Kidney (tissue), 13 donors: ENCODE measurements at regions not wholly inside any gene's neighbourhood (a gene's known extent, or its start where the extent isn't known, plus 50 kb on each side); places are given as distances from the start of the nearest gene placed in this dataset.
A peak's percentile ranks its signal among the peaks of the same experiment; 100 is the strongest.

Experiments
- DNase-seq, 5 donors: peaks; one replicate each; pipeline ENCODE4 v3.0.0-alpha.2; 2013 to 2020
- FAIRE-seq: peaks from 2 replicates; lab custom pipeline; 2012; peaks lifted over from hg19 to GRCh38; lab: Jason Lieb, UNC
- H3K27ac ChIP-seq, 2 donors: one replicate each; pipeline ENCODE4 v1.7.0; 2013; ENCODE audit warnings: low read depth in 2 of 2, low read length in 2 of 2, inconsistent platforms in 1 of 2
- H3K27me3 ChIP-seq: one replicate; pipeline ENCODE4 v1.7.1; 2013; ENCODE audit warnings: low read length, inconsistent platforms; ENCODE audit not compliant: control insufficient read depth, insufficient read depth
- H3K36me3 ChIP-seq, 3 donors: one replicate each; pipeline versions ENCODE4 v1.7.0 to v1.7.1; 2013; ENCODE audit warnings: low read length in 3 of 3, control low read depth in 1 of 3, inconsistent platforms in 1 of 3; ENCODE audit not compliant: insufficient read depth in 3 of 3, control insufficient read depth in 2 of 3
- H3K4me1 ChIP-seq, 3 donors: one replicate each; pipeline versions ENCODE4 v1.7.0 to v1.7.1; 2013; ENCODE audit warnings: low read length in 3 of 3, inconsistent platforms in 1 of 3, low read depth in 1 of 3; ENCODE audit not compliant: control insufficient read depth in 2 of 3, insufficient read depth in 2 of 3
- H3K4me3 ChIP-seq, 3 donors: one replicate each; pipeline versions ENCODE4 v1.7.0 to v1.8.1; 2013; ENCODE audit warnings: low read length in 3 of 3, control low read depth in 1 of 3, inconsistent platforms in 1 of 3
- H3K9ac ChIP-seq, 3 donors: one replicate each; pipeline versions ENCODE4 v1.7.0 to v1.7.1; 2013; ENCODE audit warnings: low read length in 3 of 3, control low read depth in 1 of 3, inconsistent platforms in 1 of 3
- H3K9me3 ChIP-seq, 3 donors: one replicate each; pipeline versions ENCODE4 v1.7.0 to v1.7.1; 2013; ENCODE audit warnings: low read length in 3 of 3, control low read depth in 1 of 3, inconsistent platforms in 1 of 3; ENCODE audit not compliant: control insufficient read depth in 2 of 3, insufficient read depth in 1 of 3
- intact Hi-C: fragments of 100-400 bp; cut with DNase I; formaldehyde crosslinking; loops from one replicate; pipeline ENCODE4 v1.11.1; 2022
- TF ChIP-seq, protein P1 (sequence below): IDR thresholded peaks from 3 replicates; pipeline ENCODE4 v1.5.1; 2012; ENCODE audit warnings: mild to moderate bottlenecking, moderate library complexity, borderline replicate concordance; ENCODE audit not compliant: insufficient read depth; ENCODE audit errors: extremely low read depth
- donor health status: control.
- donor health status: control.
- donor health status: control.
- donor health status: control.
- donor health status: control.
- donor health status: DM: yes; HTN: yes; CAD: no.
- donor health status: Normal renal cell carcinoma (clear cell type).

DNA sequence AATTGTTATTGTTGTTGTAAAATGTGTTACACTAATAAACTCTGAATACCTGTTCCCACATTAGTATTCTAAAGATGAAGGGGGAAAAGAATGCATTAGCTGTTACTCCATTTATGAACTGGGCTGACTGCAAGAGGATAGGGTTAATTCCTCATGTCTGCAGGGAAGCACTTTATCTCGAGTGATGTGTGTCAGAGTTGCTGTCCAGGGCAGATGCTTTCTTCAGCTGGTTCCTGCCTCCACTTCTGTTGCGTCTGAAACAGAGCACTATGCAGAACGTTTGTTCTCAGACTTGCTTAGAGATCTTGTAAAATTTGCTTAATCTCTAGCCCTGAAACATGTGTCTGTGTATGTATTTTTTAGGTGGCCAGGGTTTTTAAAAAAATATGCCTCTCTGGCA lies 318.8 kb downstream of the SPRY2 start:
- no peak overlapping the region for H3K4me3 ChIP-seq
- intact Hi-C loops = no loop called here
- no peaks in the 10 kb centered on the region for H3K4me1 ChIP-seq
- H3K9me3 ChIP-seq = no peaks in the 10 kb centered on the region
- H3K36me3 ChIP-seq = no peaks in the 10 kb centered on the region
- H3K27me3 ChIP-seq = no peaks in the 10 kb centered on the region
- no peak overlapping the region for H3K9ac ChIP-seq
- TF ChIP-seq, protein P1, sequence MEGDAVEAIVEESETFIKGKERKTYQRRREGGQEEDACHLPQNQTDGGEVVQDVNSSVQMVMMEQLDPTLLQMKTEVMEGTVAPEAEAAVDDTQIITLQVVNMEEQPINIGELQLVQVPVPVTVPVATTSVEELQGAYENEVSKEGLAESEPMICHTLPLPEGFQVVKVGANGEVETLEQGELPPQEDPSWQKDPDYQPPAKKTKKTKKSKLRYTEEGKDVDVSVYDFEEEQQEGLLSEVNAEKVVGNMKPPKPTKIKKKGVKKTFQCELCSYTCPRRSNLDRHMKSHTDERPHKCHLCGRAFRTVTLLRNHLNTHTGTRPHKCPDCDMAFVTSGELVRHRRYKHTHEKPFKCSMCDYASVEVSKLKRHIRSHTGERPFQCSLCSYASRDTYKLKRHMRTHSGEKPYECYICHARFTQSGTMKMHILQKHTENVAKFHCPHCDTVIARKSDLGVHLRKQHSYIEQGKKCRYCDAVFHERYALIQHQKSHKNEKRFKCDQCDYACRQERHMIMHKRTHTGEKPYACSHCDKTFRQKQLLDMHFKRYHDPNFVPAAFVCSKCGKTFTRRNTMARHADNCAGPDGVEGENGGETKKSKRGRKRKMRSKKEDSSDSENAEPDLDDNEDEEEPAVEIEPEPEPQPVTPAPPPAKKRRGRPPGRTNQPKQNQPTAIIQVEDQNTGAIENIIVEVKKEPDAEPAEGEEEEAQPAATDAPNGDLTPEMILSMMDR = no peak
- FAIRE-seq (no peak), DNase-seq (no peak)
- no peak overlapping the region for H3K27ac ChIP-seq

DNA sequence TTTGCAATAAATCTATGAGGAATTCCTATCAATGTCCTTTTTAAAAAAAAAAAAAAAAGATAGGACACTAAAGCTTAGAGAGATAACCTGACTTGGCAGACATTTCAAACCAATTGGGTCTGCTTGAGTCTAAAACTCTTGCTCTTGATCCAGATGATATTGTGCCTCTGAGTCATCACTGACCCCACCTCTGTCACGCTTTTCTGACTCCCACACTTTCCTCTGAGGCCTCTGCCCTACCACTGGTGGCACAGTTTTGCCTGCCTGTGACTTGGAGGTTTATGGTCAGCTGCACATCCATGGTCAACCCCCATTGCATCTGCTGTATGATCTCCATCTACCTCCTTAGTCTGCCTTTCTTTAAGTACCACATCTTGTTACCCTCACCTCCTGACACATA lies 328.7 kb downstream of the SPRY2 start:
- H3K4me1 ChIP-seq = peaks cover 0 to 7% (median 6%) of the 10 kb centered on the region in 3 donors
- H3K36me3 ChIP-seq = no peaks in the 10 kb centered on the region
- H3K4me3 ChIP-seq = no peak overlapping the region
- H3K9me3 ChIP-seq = no peaks in the 10 kb centered on the region
- no peaks in the 10 kb centered on the region for H3K27me3 ChIP-seq
- TF ChIP-seq, protein P1 = no peak
- no peak for FAIRE-seq
- no peak overlapping the region for H3K9ac ChIP-seq
- intact Hi-C loops = no loop called here
- H3K27ac ChIP-seq = no peak overlapping the region
- DNase-seq = peak in 1 of 5 donors; percentile 39

DNA sequence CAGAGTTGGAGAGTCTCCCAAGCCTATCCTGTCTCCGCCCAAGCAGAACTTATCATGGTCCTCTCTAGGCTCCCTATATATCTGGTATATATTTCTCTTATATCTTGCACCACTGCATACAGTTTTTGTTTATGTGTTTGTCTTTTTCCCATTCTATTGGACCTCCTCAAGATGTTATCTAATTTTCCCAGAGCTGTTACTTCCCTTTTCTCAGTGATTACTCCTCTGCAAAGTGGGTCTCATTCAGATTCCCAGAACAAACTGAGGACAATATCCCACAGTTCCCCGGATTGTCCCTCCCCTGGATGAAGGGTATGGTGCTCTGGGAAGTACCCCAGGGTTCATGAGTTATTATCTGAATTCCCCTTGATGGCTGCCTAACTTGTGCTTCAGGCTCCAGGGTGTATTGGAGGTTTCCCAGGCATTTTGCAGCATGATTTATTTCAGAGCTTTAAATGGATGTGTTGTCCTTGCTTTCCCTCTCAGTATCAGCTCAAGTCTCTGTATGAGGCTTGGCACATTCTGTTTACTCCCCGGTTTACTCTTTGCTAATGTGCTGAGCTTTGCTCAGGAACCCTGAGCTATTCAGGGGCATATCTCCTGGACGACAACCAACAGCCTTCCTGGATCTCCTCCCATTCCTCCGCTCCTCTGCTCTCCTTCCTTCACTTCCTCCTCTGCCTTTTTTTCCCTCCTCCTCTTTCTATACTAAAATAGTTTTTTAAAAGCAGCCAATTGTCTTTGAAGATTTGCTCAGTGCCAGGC lies 329.3 kb downstream of the SPRY2 start:
- Histone ChIP-seq H3K27me3 (no peaks in the 10 kb centered on the region), H3K9ac (no peak overlapping the region), H3K9me3 (no peaks in the 10 kb centered on the region), H3K4me1 (peaks cover 0 to 7% (median 6%) of the 10 kb centered on the region in 3 donors), H3K27ac (no peak overlapping the region), H3K4me3 (no peak overlapping the region), H3K36me3 (no peaks in the 10 kb centered on the region)
- TF ChIP-seq, protein P1 = no peak
- intact Hi-C loops = no loop called here
- FAIRE-seq (no peak), DNase-seq (peak in 2 of 5 donors; percentile 12 to 49)
